Endodermal cell (in vitro differentiated cells): ENCODE measurements at regions not wholly inside any gene's neighbourhood (a gene's known extent, or its start where the extent isn't known, plus 50 kb on each side); places are given as distances from the start of the nearest gene placed in this dataset.
"Not testable (repeated sequence)": the region's sequence is repeated elsewhere in the genome, so short reads cannot be mapped to it uniquely, and the experiment has no call there.

Source experiments
- DNase-seq: peaks from one replicate; pipeline ENCODE4 v3.0.0-alpha.2; 2017
- H3K27ac ChIP-seq: 2 replicates; pipeline ENCODE4 v1.5.1; 2013; ENCODE audit warnings: mild to moderate bottlenecking, low read depth, low read length, moderate library complexity
- H3K27me3 ChIP-seq: 2 replicates; pipeline ENCODE4 v1.6.1; 2013; ENCODE audit warnings: mild to moderate bottlenecking, low read length, moderate library complexity; ENCODE audit not compliant: insufficient read depth, control insufficient read depth, poor library complexity, severe bottlenecking
- H3K36me3 ChIP-seq: 2 replicates; pipeline ENCODE4 v1.7.0; 2013; ENCODE audit warnings: mild to moderate bottlenecking, low read length, moderate library complexity; ENCODE audit not compliant: control insufficient read depth, insufficient read depth
- H3K4me1 ChIP-seq: one replicate; pipeline ENCODE4 v1.7.0; 2013; ENCODE audit warnings: low read length; ENCODE audit not compliant: control insufficient read depth, insufficient read depth
- H3K4me3 ChIP-seq: 2 replicates; pipeline ENCODE4 v1.5.1; 2013; ENCODE audit warnings: mild to moderate bottlenecking, low read length, moderate library complexity
- H3K9ac ChIP-seq: 2 replicates; pipeline ENCODE4 v1.6.1; 2013; ENCODE audit warnings: mild to moderate bottlenecking, low read length, moderate library complexity; ENCODE audit not compliant: poor library complexity, severe bottlenecking; ENCODE audit errors: extremely low read depth
- H3K9me3 ChIP-seq: 2 replicates; pipeline ENCODE4 v1.6.1; 2013; ENCODE audit warnings: mild to moderate bottlenecking, low read length, moderate library complexity; ENCODE audit not compliant: control insufficient read depth
- H3K27ac Mint-ChIP-seq: 2 replicates; pipeline ENCODE4 v1.8.0; 2020; ENCODE audit warnings: mixed read lengths
- H3K27me3 Mint-ChIP-seq: 2 replicates; pipeline ENCODE4 v1.8.0; 2021; ENCODE audit warnings: mild to moderate bottlenecking, mixed read lengths; ENCODE audit not compliant: insufficient read depth
- H3K36me3 Mint-ChIP-seq: 2 replicates; pipeline ENCODE4 v1.8.0; 2020; ENCODE audit warnings: low read depth, mixed read lengths
- H3K4me1 Mint-ChIP-seq: 2 replicates; pipeline ENCODE4 v1.8.0; 2020; ENCODE audit warnings: mixed read lengths
- H3K4me3 Mint-ChIP-seq: 2 replicates; pipeline ENCODE4 v1.8.0; 2020; ENCODE audit warnings: mild to moderate bottlenecking, moderate library complexity, mixed read lengths
- H3K9me3 Mint-ChIP-seq: 2 replicates; pipeline ENCODE4 v1.8.0; 2020; ENCODE audit warnings: mild to moderate bottlenecking, mixed read lengths
- WGBS, 2 experiments: methylation state at CpG; one replicate each; pipeline versions ENCODE4 v1.1.5 to v1.1.7; 2013; ENCODE audit warnings: missing lambda C conversion rate in 2 of 2, mixed read lengths in 1 of 2; ENCODE audit not compliant: insufficient coverage in 1 of 2, insufficient read length in 1 of 2; 5-methylcytosine and 5-hydroxymethylcytosine counted together

- not testable (repeated sequence) for H3K4me3 ChIP-seq, H3K36me3 ChIP-seq, H3K9me3 Mint-ChIP-seq, H3K27me3 ChIP-seq, H3K9me3 ChIP-seq, H3K27ac ChIP-seq, H3K9ac ChIP-seq, H3K4me3 Mint-ChIP-seq, DNase-seq, H3K27me3 Mint-ChIP-seq, H3K4me1 ChIP-seq, H3K27ac Mint-ChIP-seq, H3K4me1 Mint-ChIP-seq, H3K36me3 Mint-ChIP-seq
These were observed 130.7 kb downstream of the SEPTIN7 start for GRCh38 chr7:35931551-35931950.

DNA sequence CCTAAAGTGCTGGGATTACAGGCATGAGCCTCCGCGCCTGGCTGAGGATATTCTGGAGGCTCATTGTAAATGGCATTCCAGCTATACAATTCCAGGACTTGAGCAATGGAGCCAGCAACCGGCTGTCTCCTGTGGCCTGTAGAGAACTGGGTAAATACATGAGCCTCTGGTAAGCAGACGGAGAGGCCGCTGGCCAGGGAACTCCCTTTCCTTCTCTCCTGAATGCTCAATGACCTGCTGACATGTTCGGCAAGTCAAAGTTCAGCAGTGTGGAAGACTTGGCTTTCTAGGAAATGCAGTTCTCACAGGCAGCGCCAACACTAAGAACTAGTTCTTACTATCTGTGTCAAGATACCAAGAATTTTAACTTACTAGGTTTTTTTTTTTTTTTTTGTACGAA, 139.8 kb downstream of the SEPTIN7 start:
- WGBS, 2 experiments = 90 to 94% methylated on average over 2 to 8 of the region's 8 CpGs
- not testable (repeated sequence) for H3K4me1 Mint-ChIP-seq

GRCh38 chr7:35945621-35946020, 144.8 kb downstream of the SEPTIN7 start:
- H3K4me1 Mint-ChIP-seq = not testable (repeated sequence)

More for the DNA sequence above, 139.8 kb downstream of the SEPTIN7 start:
- not testable (repeated sequence) for H3K9me3 ChIP-seq, H3K27ac Mint-ChIP-seq, H3K9ac ChIP-seq, DNase-seq, H3K4me3 ChIP-seq, H3K27me3 Mint-ChIP-seq, H3K27me3 ChIP-seq, H3K4me1 ChIP-seq, H3K4me3 Mint-ChIP-seq, H3K9me3 Mint-ChIP-seq, H3K36me3 ChIP-seq, H3K36me3 Mint-ChIP-seq, H3K27ac ChIP-seq

DNA sequence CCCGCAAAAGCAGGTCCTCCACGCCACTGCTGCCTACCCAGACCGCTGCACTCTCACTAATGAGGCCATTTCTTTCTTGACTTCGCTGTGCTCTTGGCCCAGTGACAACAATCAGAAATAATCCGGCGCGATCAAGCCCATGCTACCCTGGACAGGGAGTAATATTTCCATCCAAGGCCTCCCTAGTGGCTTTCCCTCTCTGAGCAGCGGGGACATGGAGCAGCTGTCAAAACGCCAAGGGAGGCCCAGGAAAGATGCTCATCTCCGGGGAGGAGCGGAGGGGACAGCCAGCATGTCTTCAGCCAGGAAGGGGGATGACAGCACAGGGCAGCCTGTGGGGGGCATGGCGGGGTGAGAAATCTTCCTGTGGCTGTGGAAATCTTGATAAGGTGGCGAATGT, 154.9 kb downstream of the SEPTIN7 start:
- not testable (repeated sequence) for DNase-seq, H3K4me3 ChIP-seq, H3K4me3 Mint-ChIP-seq, H3K4me1 Mint-ChIP-seq, H3K36me3 ChIP-seq, H3K27me3 ChIP-seq, H3K36me3 Mint-ChIP-seq, H3K4me1 ChIP-seq, H3K9ac ChIP-seq, H3K27ac ChIP-seq, H3K27ac Mint-ChIP-seq, H3K9me3 ChIP-seq, H3K27me3 Mint-ChIP-seq
- peaks cover 11% of the 10 kb centered on the region for H3K9me3 Mint-ChIP-seq
- 92 to 94% methylated on average over 5 to 13 of the region's 13 CpGs for WGBS, 2 experiments

More at GRCh38 chr7:35945621-35946020, 144.8 kb downstream of the SEPTIN7 start:
- DNase-seq, H3K4me1 ChIP-seq, H3K27ac Mint-ChIP-seq, H3K4me3 ChIP-seq, H3K9me3 Mint-ChIP-seq, H3K4me3 Mint-ChIP-seq, H3K36me3 ChIP-seq, H3K27ac ChIP-seq, H3K9ac ChIP-seq, H3K27me3 Mint-ChIP-seq, H3K36me3 Mint-ChIP-seq, H3K9me3 ChIP-seq, H3K27me3 ChIP-seq: not testable (repeated sequence)

DNA sequence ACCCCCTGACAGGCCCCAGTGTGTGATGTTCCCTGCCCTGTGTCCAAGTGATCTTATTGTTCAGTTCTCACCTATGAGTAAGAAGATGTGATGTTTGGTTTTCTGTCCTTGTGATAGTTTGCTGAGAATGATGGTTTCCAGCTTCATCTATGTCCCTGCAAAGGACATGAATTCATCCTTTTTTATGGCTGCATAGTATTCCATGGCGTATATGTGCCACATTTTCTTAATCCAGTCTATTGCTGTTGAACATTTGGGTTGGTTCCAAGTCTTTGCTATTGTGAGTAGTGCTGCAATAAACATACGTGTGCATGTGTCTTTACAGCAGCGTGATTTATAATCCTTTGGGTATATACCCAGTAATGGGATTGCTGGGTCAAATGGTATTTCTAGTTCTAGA, 156.1 kb downstream of the SEPTIN7 start:
- not testable (repeated sequence) for DNase-seq, H3K27me3 ChIP-seq, H3K36me3 Mint-ChIP-seq, H3K9ac ChIP-seq, H3K9me3 ChIP-seq, H3K4me3 Mint-ChIP-seq, H3K27ac Mint-ChIP-seq, H3K4me3 ChIP-seq, H3K4me1 Mint-ChIP-seq, H3K27me3 Mint-ChIP-seq, H3K36me3 ChIP-seq, H3K27ac ChIP-seq, H3K4me1 ChIP-seq
- peaks cover 11% of the 10 kb centered on the region for H3K9me3 Mint-ChIP-seq
- 99% methylated on average over 3 of the region's 3 CpGs; no CpG with 5 or more reads in 1 of the 2 experiments for WGBS, 2 experiments

DNA sequence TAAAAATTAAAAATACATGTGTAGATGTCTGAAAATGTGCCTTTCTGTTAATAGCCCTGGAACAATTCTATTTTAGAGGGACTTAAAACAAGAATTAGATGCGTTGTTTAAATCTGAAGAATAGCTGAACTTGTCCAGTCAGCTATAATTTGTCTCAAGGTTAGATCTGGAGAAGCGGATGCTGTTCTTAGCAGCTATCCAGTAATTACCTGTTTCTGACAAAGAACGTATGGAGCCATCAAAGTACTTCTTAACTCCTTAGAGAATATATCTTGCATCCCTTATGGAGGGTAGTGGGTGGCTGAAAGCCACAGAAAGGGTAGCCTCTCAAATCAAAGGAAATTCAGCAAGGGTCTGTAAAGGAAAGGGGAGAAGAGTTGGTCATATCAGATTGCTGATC, 160.4 kb downstream of the SEPTIN7 start:
- not testable (repeated sequence) for H3K9ac ChIP-seq, H3K27ac Mint-ChIP-seq, H3K4me1 Mint-ChIP-seq

GRCh38 chr7:35962607-35963006, 161.8 kb downstream of the SEPTIN7 start:
- not testable (repeated sequence) for H3K4me1 Mint-ChIP-seq, H3K4me3 Mint-ChIP-seq
- WGBS, 2 experiments = 100% methylated on average over 1 to 2 of the region's 2 CpGs

More for the DNA sequence above, 160.4 kb downstream of the SEPTIN7 start:
- H3K9me3 Mint-ChIP-seq = peaks cover 11% of the 10 kb centered on the region
- H3K27ac ChIP-seq, DNase-seq, H3K36me3 ChIP-seq, H3K27me3 Mint-ChIP-seq, H3K4me1 ChIP-seq, H3K27me3 ChIP-seq, H3K9me3 ChIP-seq, H3K36me3 Mint-ChIP-seq, H3K4me3 ChIP-seq, H3K4me3 Mint-ChIP-seq: not testable (repeated sequence)
- WGBS, 2 experiments = 40 to 80% methylated on average over 1 to 3 of the region's 3 CpGs

More at GRCh38 chr7:35962607-35963006, 161.8 kb downstream of the SEPTIN7 start:
- H3K4me3 ChIP-seq, H3K27me3 Mint-ChIP-seq, DNase-seq, H3K27me3 ChIP-seq, H3K27ac ChIP-seq, H3K9me3 ChIP-seq, H3K9ac ChIP-seq, H3K27ac Mint-ChIP-seq, H3K4me1 ChIP-seq, H3K9me3 Mint-ChIP-seq, H3K36me3 ChIP-seq, H3K36me3 Mint-ChIP-seq: not testable (repeated sequence)
